NCI-H82 (cell line): ENCODE measurements at regions not wholly inside any gene's neighbourhood (a gene's known extent, or its start where the extent isn't known, plus 50 kb on each side); places are given as distances from the start of the nearest gene placed in this dataset.

Experiments used
- DNase-seq: peaks from one replicate; lab custom pipeline; 2025; lab: John Stamatoyannopoulos, UW

- DNase-seq: no peak
Measured at GRCh38 chr6:139852488-139853140, 478.2 kb upstream of the CITED2 start.

GRCh38 chr6:139852067-139852466 is 477.6 kb upstream of the CITED2 start:
- DNase-seq: no peak

DNA sequence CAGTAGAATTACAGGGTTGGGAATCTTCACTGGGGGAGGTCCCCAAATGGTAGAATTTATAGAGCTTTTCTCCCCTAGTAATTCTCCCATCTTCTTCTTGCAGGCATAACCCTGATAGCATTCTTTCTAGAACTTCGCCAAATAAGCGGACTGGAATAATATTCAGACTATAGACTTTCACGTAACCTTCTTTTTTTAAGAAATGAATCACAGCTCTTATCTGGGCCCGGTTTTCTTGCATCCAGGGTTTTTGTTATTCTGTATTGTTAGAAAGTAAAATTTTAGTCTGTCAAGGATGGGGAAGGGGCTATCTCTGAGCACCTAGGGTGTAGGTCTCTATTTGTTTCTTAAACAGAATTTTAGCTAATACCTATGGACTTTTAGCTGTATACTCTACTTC is 476.8 kb upstream of the CITED2 start:
- DNase-seq: no peak

GRCh38 chr6:139850512-139850911 is 476.1 kb upstream of the CITED2 start:
- no peak for DNase-seq

DNA sequence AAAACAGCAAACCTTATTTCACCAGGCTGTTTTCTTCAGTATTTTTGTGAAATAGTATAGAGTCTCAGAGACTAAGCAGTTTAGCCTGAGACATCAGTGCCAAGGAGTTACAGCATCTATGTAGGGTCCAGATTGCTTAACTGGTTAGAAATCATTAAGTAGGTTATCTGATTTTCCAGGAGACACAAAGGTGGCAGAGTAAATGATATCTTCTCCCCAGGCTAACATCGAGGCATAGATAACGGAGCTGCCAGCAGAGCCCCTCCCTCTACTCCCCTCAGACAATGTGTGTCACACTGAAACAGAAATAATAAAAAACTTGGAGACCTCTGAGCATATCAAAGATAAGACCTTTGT is 473.0 kb upstream of the CITED2 start:
- DNase-seq: peak; percentile 29

- DNase-seq: peak; percentile 42
Measured at GRCh38 chr6:139846538-139847456, 472.3 kb upstream of the CITED2 start.

DNA sequence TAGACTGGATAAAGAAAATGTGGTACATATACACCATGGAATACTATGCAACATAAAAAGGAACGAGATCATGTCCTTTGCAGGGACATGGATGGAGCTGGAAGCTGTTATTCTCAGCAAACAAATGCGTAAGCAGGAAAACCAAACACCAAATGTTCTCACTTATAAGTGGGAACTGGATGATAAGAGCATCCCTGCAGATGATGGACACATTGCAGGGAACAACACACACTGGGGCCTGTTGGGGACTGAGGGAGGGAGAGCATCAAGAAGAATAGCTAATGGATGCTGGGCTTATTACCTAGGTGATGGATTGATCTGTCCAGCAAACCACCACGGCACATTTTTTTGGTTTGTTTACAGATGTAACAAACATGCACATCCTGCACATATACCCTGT is 470.5 kb upstream of the CITED2 start:
- no peak for DNase-seq

DNA sequence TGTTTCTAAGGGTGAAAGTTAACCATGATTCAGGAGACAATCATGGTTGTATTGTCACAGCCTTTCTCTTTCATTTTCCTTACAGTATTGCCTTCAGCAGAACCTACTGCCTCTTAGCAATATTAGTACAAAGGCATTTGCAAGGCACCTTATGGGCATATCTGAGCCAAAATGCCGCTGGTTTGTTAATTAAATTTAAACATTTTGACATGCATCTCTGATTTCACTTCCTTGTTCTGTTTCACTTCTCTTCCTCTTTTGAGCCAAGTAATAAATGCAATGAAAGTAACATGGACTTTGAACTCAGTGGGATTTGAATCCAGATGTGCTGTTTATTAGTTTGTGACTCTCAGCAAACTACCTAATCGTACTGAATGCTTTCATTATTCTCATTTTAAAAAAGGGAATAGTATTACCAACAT is 467.4 kb upstream of the CITED2 start:
- DNase-seq: no peak

GRCh38 chr6:139839506-139840156 is 465.2 kb upstream of the CITED2 start:
- DNase-seq: no peak

- DNase-seq: no peak
Measured at GRCh38 chr6:139834232-139834631, 459.8 kb upstream of the CITED2 start.

- no peak for DNase-seq
Measured at GRCh38 chr6:139833592-139833991, 459.1 kb upstream of the CITED2 start.

DNA sequence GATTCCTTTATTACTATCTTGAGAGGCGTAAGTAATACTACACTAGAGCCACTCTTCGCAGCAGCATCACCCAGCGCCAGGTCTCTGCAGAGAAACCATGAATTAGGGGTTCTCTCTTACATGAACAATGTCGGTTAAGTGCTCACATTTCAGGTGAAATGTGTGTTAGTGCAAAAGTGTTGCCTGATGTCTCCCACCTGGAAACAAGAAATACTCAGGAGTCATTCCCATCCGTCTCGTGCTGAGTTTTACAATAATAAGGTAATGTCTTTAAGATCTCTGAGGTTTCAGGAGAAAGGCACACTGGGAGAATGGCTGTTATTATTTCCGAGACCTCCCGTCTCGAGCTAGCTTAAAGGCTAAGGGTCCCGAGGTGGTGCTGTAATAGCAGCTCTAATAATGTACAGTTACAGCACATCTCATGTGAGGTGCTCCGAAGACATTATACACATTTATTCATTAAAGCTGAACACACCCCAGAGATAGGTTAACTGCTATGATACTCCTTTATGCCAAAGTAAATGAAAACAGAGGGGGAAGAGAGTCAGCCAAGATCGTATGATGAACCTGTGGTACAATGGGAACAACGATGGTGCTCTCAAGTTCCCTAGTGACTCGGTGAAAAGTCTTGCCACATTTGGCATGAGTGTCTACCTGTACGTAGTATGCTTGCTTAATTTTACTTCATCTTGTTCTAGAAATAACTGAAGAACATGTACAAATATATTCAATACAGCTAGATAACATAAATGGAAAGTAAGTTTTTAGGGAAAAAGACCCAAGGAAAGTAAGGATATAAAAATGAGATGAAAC is 458.3 kb upstream of the CITED2 start:
- DNase-seq: no peak

DNA sequence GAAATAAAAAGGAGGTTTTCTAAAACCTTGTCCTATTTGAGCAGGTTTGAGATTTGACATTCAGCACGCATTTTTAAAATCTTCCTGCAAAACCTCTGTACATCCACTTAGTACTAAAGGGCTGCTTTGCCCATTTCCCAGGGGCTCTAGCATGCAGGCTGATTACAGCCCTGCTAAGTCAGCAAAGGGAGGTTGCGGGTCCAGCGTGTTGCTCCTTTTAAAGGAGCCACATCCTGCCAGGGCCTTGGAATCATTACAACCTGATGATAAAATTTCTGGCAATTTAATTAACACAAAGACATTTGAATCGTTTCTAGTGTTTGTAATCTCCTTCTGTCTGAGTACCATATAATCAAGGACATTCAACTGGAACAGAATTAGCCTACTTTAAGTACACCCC is 455.1 kb upstream of the CITED2 start:
- no peak for DNase-seq

- no peak for DNase-seq
Measured at GRCh38 chr6:139828751-139829519, 454.5 kb upstream of the CITED2 start.

- DNase-seq: no peak
Measured at GRCh38 chr6:139825935-139826374, 451.5 kb upstream of the CITED2 start.

- DNase-seq: no peak
Measured at GRCh38 chr6:139824864-139825263, 450.4 kb upstream of the CITED2 start.

DNA sequence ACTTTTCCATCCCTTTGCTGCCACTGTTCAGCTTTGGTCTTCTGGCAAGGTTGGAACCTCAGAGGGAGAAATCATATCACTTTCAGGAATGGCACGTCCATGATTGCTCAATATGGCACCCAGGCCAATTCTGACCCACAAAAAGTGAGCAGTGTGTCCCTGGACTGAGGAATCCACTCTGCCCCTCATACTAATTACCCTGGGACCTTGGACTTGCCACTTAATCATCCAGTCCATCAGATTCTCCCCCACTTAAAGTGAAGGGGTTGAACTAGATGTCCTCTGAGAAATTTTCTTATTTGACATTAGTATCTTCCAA is 449.3 kb upstream of the CITED2 start:
- no peak for DNase-seq

GRCh38 chr6:139823099-139823807 is 448.8 kb upstream of the CITED2 start:
- DNase-seq: no peak

- DNase-seq: peak; percentile 5
Measured at GRCh38 chr6:139821676-139822223, 447.3 kb upstream of the CITED2 start.

- DNase-seq: no peak
Measured at GRCh38 chr6:139820210-139820609, 445.8 kb upstream of the CITED2 start.
